ENCODE measurements at regions not wholly inside any gene's neighbourhood (a gene's known extent, or its start where the extent isn't known, plus 50 kb on each side); places are given as distances from the start of the nearest gene placed in this dataset.

- H2BK12ac ChIP-seq (ENCODE audit: insufficient read length, low read depth, low read length) = no peak overlapping the region
- H3K27me3 Mint-ChIP-seq (ENCODE audit: low read depth) = no peaks in the 10 kb centered on the region
These were observed 52.9 kb upstream of the PARD3B start for GRCh38 chr2:204492417-204492816.

More at GRCh38 chr2:204492417-204492816, 52.9 kb upstream of the PARD3B start:
- H3K79me1 ChIP-seq (ENCODE audit: insufficient read depth, low read depth, low read length, poor library complexity, severe bottlenecking) = no peaks in the 10 kb centered on the region
- no peak overlapping the region for H3K23ac ChIP-seq (ENCODE audit: insufficient read length, low read depth, low read length)
- Mint-ChIP-seq H3K36me3 (ENCODE audit: insufficient read depth in 1 of 3, low read depth in 3 of 3) (no peaks in the 10 kb centered on the region), H3K27ac (no peak overlapping the region), H3K4me1 (peaks cover 4 to 6% of the 10 kb centered on the region in 2 experiments), H3K4me3 (no peak overlapping the region), H3K9me3 (no peaks in the 10 kb centered on the region)
- H3K14ac ChIP-seq (ENCODE audit: insufficient read depth, low read length) = no peak overlapping the region
- no peak overlapping the region for H3K4ac ChIP-seq (ENCODE audit: low read depth, low read length)
- H2BK5ac ChIP-seq (ENCODE audit: insufficient read length, low read length) = no peak overlapping the region
- H3K27ac ChIP-seq (ENCODE audit: insufficient read length, low read depth, low read length) = no peak overlapping the region
- no peak overlapping the region for H3K4me2 ChIP-seq (ENCODE audit: insufficient read depth, insufficient read length, low read length)
- H3T11ph ChIP-seq (ENCODE audit: low read length) = no peak overlapping the region
- no peak for TF ChIP-seq CTCF (conservative IDR thresholded peaks at IDR 0.05)
- no peak overlapping the region for H2BK120ac ChIP-seq (ENCODE audit: low read depth, low read length, poor library complexity, severe bottlenecking)
- H4K5ac ChIP-seq (ENCODE audit: insufficient read length, low read depth, low read length) = no peak overlapping the region
- no peak overlapping the region for H3K56ac ChIP-seq (ENCODE audit: insufficient read length, low read depth, low read length)
- DNase-seq = no peak
- no peak overlapping the region for H3K18ac ChIP-seq (ENCODE audit: insufficient read length, low read depth, low read length)
- no peaks in the 10 kb centered on the region for H3K23me2 ChIP-seq (ENCODE audit: insufficient read length, low read depth, low read length, poor library complexity, severe bottlenecking)
- H4K91ac ChIP-seq (ENCODE audit: insufficient read length, low read depth, low read length) = no peak overlapping the region
- no peak overlapping the region for H2BK15ac ChIP-seq (ENCODE audit: low read depth, low read length)
- H3K9ac ChIP-seq (ENCODE audit: extremely low read depth, insufficient read length, low read length) = no peak overlapping the region
- no peak overlapping the region for H2AFZ ChIP-seq (ENCODE audit: low read length)
- H3K27me3 ChIP-seq (ENCODE audit: insufficient read depth, low read length) = no peaks in the 10 kb centered on the region
- no CpG with 5 or more reads among the region's 2 CpGs for WGBS (ENCODE audit: extremely low coverage, insufficient read length, low lambda C conversion rate)
- H2AK5ac ChIP-seq (ENCODE audit: insufficient read length, low read length) = no peak overlapping the region
- H3K9me3 ChIP-seq (ENCODE audit: control insufficient read depth, low read depth, low read length) = no peaks in the 10 kb centered on the region
- no peaks in the 10 kb centered on the region for H4K20me1 ChIP-seq (ENCODE audit: control insufficient read depth, insufficient read depth, insufficient read length)
- H4K8ac ChIP-seq (replicated peaks; ENCODE audit: insufficient read length, low read depth, low read length) = no peak overlapping the region
- H2BK20ac ChIP-seq (ENCODE audit: low read depth, low read length, poor library complexity, severe bottlenecking) = no peak overlapping the region
- no peaks in the 10 kb centered on the region for H3K4me1 ChIP-seq (ENCODE audit: insufficient read depth, low read length)
- no peaks in the 10 kb centered on the region for H3K79me2 ChIP-seq (ENCODE audit: insufficient read depth, low read length)

Data from H9 (cell line).